Breast epithelium (tissue), 4 donors: ENCODE measurements at regions not wholly inside any gene's neighbourhood (a gene's known extent, or its start where the extent isn't known, plus 50 kb on each side); places are given as distances from the start of the nearest gene placed in this dataset.

Source experiments
- DNase-seq, 2 donors: peaks; one replicate each; pipeline ENCODE4 v3.0.0-alpha.2; 2019; ENCODE audit warnings: low spot score in 2 of 2
- H3K27ac ChIP-seq, 2 donors: fragments of 200-600 bp; sonication (generic) in 1 of 2; one replicate each; pipeline ENCODE4 v1.5.1; 2016 to 2019; ENCODE audit warnings: mild to moderate bottlenecking in 1 of 2
- H3K27me3 ChIP-seq, 2 donors: fragments of 200-600 bp; sonication (generic) in 1 of 2; one replicate each; pipeline versions ENCODE4 v1.5.1 to v1.6.0; 2017 to 2019; ENCODE audit warnings: control low read depth in 1 of 2, mild to moderate bottlenecking in 1 of 2
- H3K36me3 ChIP-seq: fragments of 200-600 bp; one replicate; pipeline ENCODE4 v1.5.1; 2019
- H3K4me1 ChIP-seq, 2 donors: fragments of 200-600 bp; sonication (generic); one replicate each; pipeline ENCODE4 v1.5.1; 2016 to 2019; ENCODE audit warnings: control low read depth in 1 of 2
- H3K4me3 ChIP-seq, 3 donors: fragments of 200-600 bp; sonication (generic); 1 replicate in 2 of 3; 2 replicates in 1 of 3; pipeline ENCODE4 v1.5.1; 2016 to 2019; ENCODE audit warnings: mild to moderate bottlenecking in 3 of 3, moderate library complexity in 2 of 3
- H3K9me3 ChIP-seq, 2 donors: fragments of 200-600 bp; sonication (generic) in 1 of 2; one replicate each; pipeline ENCODE4 v1.5.1; 2016 to 2019; ENCODE audit warnings: control low read depth in 1 of 2
- POLR2A ChIP-seq: fragments of 450-650 bp; IDR thresholded peaks from one replicate; pipeline ENCODE4 v1.6.1; 2016; ENCODE audit warnings: antibody characterized with exemption, mild to moderate bottlenecking, moderate library complexity
- POLR2AphosphoS5 ChIP-seq, 3 donors: sonication (generic); formaldehyde crosslinking; IDR thresholded peaks; one replicate each; pipeline ENCODE4 v1.6.1; 2017; ENCODE audit warnings: antibody characterized with exemption in 3 of 3
- intact Hi-C: fragments of 100-400 bp; cut with DNase I; formaldehyde crosslinking; loops from one replicate; pipeline ENCODE4 v1.15.1; 2023; ENCODE audit warnings: low total_unique reads
- TF ChIP-seq, protein P1 (sequence below), 3 donors: fragments of 450-650 bp; IDR thresholded peaks; one replicate each; pipeline ENCODE4 v1.5.1; 2016 to 2017; ENCODE audit warnings: antibody characterized with exemption in 3 of 3, mild to moderate bottlenecking in 3 of 3, moderate library complexity in 3 of 3

DNA sequence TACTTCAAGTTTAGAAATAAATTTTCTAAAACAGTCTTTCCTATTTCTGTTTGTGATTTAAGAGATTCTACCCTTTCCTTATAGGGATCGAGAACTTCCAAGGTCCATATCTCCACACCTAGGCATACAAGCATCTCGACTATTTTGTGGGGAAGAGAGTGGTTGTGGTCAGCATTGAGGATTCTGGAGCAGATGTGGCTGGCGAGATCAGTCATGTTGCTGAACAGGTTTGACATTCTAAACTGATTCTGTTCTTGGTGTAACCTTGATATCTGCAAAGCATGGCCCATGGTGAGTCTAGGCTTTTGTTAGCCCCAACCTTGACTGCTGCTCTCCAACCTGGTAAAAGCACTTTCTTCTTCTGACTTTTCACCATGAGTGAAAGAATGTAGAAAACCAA lies 167.6 kb upstream of the POGK start:
- no peak overlapping the region for H3K4me3 ChIP-seq

DNA sequence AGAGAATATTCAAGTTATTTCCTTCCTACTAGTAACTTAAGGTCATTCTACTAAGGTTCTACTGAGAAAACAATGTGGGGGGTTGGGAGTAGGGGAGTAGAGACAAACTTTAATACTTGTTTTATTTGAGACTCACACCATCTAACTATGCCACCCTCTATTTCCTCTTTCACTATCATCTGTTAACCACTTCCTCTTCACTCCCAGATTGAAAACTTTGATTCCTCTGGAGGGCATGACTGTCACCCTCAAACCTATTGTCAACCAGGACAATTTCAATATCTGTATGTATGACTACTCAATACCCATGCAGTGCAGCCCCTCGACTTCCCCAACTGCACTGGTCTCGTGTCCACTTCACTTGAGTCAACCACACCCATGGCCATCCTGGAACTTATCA lies 165.6 kb upstream of the POGK start:
- no peak for DNase-seq
- Histone ChIP-seq H3K27me3 (no peaks in the 10 kb centered on the region), H3K4me1 (no peaks in the 10 kb centered on the region), H3K36me3 (no peaks in the 10 kb centered on the region), H3K9me3 (no peaks in the 10 kb centered on the region), H3K27ac (no peak overlapping the region), H3K4me3 (no peak overlapping the region)
- intact Hi-C loops = no loop called here
- TF ChIP-seq POLR2AphosphoS5 (IDR thresholded peaks at IDR 0.05) (no peak), POLR2A (no peak)
- TF ChIP-seq, protein P1, sequence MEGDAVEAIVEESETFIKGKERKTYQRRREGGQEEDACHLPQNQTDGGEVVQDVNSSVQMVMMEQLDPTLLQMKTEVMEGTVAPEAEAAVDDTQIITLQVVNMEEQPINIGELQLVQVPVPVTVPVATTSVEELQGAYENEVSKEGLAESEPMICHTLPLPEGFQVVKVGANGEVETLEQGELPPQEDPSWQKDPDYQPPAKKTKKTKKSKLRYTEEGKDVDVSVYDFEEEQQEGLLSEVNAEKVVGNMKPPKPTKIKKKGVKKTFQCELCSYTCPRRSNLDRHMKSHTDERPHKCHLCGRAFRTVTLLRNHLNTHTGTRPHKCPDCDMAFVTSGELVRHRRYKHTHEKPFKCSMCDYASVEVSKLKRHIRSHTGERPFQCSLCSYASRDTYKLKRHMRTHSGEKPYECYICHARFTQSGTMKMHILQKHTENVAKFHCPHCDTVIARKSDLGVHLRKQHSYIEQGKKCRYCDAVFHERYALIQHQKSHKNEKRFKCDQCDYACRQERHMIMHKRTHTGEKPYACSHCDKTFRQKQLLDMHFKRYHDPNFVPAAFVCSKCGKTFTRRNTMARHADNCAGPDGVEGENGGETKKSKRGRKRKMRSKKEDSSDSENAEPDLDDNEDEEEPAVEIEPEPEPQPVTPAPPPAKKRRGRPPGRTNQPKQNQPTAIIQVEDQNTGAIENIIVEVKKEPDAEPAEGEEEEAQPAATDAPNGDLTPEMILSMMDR (IDR thresholded peaks at IDR 0.05) = no peak

More for the DNA sequence above, 167.6 kb upstream of the POGK start:
- DNase-seq = no peak
- H3K27me3 ChIP-seq = no peaks in the 10 kb centered on the region
- TF ChIP-seq POLR2A (no peak), POLR2AphosphoS5 (IDR thresholded peaks at IDR 0.05) (no peak)
- TF ChIP-seq, protein P1 (IDR thresholded peaks at IDR 0.05) = no peak
- intact Hi-C loops = no loop called here
- no peaks in the 10 kb centered on the region for H3K4me1 ChIP-seq
- no peaks in the 10 kb centered on the region for H3K9me3 ChIP-seq
- H3K36me3 ChIP-seq = no peaks in the 10 kb centered on the region
- no peak overlapping the region for H3K27ac ChIP-seq

DNA sequence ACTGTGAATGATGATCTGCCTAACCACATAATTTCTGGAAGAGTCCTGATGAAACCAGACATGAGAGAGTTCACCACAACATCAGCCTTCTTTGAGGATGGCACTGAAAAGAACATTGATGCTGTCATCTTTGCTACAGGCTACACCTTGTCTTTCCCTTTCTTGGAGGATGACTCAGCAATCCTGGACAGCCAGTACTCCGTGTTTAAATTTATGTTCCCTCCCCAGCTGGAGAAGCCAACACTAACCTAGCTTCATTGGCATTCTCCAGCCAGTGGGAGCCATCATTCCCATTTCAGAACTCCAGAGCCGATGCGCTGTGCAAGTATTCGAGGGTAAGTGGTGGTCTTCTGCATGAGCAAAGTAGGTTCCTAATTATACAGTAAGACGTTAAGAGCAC lies 164.1 kb upstream of the POGK start:
- Histone ChIP-seq H3K4me3 (no peak overlapping the region), H3K4me1 (no peaks in the 10 kb centered on the region), H3K27me3 (no peaks in the 10 kb centered on the region), H3K27ac (no peak overlapping the region), H3K9me3 (no peaks in the 10 kb centered on the region), H3K36me3 (no peaks in the 10 kb centered on the region)
- intact Hi-C loops = no loop called here
- no peak for TF ChIP-seq POLR2A
- TF ChIP-seq, protein P1 (IDR thresholded peaks at IDR 0.05) = no peak
- TF ChIP-seq POLR2AphosphoS5 (IDR thresholded peaks at IDR 0.05) = no peak
- DNase-seq = no peak

DNA sequence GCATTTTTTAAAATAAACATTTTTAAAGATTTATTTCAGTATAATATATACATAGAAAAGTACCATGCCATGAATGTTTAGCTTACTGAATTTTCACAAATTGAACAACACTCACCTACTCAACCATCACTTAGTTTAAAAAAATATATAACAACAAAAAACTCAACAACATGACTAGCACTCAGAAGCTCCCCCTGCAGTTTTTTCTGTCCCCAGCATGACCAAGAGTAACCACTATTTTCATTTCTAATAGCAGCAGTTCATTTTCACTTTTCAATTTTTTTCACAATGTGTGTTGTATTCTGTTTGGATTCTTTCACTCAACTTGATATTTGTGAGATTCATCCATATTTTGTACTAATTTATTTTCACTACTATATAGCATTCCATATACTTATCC lies 162.3 kb upstream of the POGK start:
- H3K4me3 ChIP-seq = no peak overlapping the region
- H3K27me3 ChIP-seq = no peaks in the 10 kb centered on the region
- TF ChIP-seq, protein P1 (IDR thresholded peaks at IDR 0.05) = no peak
- TF ChIP-seq POLR2A (no peak), POLR2AphosphoS5 (IDR thresholded peaks at IDR 0.05) (no peak)
- H3K9me3 ChIP-seq = no peaks in the 10 kb centered on the region
- DNase-seq = no peak
- H3K36me3 ChIP-seq = no peaks in the 10 kb centered on the region
- H3K27ac ChIP-seq = no peak overlapping the region
- intact Hi-C loops = no loop called here
- H3K4me1 ChIP-seq = no peaks in the 10 kb centered on the region

DNA sequence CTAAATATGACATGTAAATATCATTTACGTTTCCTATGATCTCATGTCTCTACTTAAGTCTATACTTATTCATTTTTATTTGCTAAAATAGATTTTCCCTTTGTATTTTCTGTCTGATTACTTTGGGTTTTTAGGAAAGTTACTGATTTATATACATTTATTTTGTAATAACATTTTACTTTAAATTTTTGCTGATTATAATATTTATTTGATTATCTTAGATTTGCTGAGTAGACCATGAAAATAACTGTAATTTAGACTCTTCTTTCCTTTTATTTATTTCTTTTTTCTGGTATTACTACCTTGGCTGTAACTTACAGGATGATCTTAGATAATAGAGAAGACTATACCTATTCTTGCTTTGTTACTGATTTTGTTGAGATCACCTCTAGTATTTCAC lies 159.9 kb upstream of the POGK start:
- no peak for DNase-seq
- no peaks in the 10 kb centered on the region for H3K27me3 ChIP-seq
- H3K4me1 ChIP-seq = no peaks in the 10 kb centered on the region
- H3K4me3 ChIP-seq = no peak overlapping the region
- no peaks in the 10 kb centered on the region for H3K36me3 ChIP-seq
- intact Hi-C loops = no loop called here
- no peak for TF ChIP-seq POLR2A
- TF ChIP-seq POLR2AphosphoS5 (IDR thresholded peaks at IDR 0.05) = no peak
- TF ChIP-seq, protein P1 (IDR thresholded peaks at IDR 0.05) = no peak
- H3K9me3 ChIP-seq = no peaks in the 10 kb centered on the region
- H3K27ac ChIP-seq = no peak overlapping the region
